ENCODE measurements at regions not wholly inside any gene's neighbourhood (a gene's known extent, or its start where the extent isn't known, plus 50 kb on each side); places are given as distances from the start of the nearest gene placed in this dataset.

DNA sequence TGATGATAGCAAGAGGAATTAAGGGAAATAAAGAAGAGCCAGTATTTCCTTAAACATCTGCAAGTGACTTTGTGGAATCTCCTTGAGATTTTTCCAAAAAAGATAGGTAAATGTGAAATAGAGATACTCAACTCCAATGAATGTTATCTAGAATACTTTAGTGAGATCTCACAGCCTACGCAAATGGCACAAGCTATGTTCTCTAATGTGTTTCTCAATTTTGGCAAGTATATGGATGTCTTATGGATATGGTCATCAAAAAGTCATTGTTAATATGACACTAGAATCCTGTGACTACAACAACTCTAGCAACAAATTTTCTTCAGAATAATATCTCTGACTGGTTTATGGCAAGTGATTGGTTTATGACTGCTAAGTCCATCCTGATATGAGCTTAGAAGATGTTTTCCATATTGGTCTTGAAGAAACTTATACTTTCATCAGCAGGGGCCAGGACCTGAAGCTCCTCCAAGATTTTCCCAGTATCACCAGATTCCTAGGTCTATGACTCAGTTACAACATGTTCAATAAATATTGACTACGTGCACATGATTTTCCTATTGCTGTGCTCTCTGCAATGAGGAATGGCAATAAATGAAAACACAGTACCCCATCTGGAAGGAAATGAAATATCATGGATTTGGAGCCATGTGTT is 170.9 kb upstream of the THBS1 start:
- TF ChIP-seq, protein P1, sequence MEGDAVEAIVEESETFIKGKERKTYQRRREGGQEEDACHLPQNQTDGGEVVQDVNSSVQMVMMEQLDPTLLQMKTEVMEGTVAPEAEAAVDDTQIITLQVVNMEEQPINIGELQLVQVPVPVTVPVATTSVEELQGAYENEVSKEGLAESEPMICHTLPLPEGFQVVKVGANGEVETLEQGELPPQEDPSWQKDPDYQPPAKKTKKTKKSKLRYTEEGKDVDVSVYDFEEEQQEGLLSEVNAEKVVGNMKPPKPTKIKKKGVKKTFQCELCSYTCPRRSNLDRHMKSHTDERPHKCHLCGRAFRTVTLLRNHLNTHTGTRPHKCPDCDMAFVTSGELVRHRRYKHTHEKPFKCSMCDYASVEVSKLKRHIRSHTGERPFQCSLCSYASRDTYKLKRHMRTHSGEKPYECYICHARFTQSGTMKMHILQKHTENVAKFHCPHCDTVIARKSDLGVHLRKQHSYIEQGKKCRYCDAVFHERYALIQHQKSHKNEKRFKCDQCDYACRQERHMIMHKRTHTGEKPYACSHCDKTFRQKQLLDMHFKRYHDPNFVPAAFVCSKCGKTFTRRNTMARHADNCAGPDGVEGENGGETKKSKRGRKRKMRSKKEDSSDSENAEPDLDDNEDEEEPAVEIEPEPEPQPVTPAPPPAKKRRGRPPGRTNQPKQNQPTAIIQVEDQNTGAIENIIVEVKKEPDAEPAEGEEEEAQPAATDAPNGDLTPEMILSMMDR (IDR thresholded peaks at IDR 0.05): no peak
- TF ChIP-seq POLR2AphosphoS5 (IDR thresholded peaks at IDR 0.05): no peak

All from transverse colon (tissue), 4 donors.